GM21576 (cell line): ENCODE measurements at regions not wholly inside any gene's neighbourhood (a gene's known extent, or its start where the extent isn't known, plus 50 kb on each side); places are given as distances from the start of the nearest gene placed in this dataset.

ENCODE experiments used
- ATAC-seq: cut with Tn5 transposase; IDR thresholded peaks from one replicate; pipeline ENCODE4 v1.9.1; 2021; ENCODE audit warnings: mild to moderate bottlenecking, moderate library complexity; ENCODE audit not compliant: unreplicated experiment

- ATAC-seq: no peak
Observed at GRCh38 chrX:42456176-42456700, 321.7 kb downstream of the PPP1R2C start.

GRCh38 chrX:42450228-42450627, 327.7 kb downstream of the PPP1R2C start:
- no peak for ATAC-seq

- ATAC-seq: no peak
Observed at GRCh38 chrX:42443267-42443666, 334.7 kb downstream of the PPP1R2C start.

- ATAC-seq: no peak
Observed at GRCh38 chrX:42442745-42443144, 335.2 kb downstream of the PPP1R2C start.

- ATAC-seq: no peak
Observed at GRCh38 chrX:42437211-42437610, 340.8 kb downstream of the PPP1R2C start.

- ATAC-seq: no peak
Observed at GRCh38 chrX:42434458-42435166, 343.4 kb downstream of the PPP1R2C start.

- ATAC-seq: no peak
Observed at GRCh38 chrX:42432552-42432951, 345.4 kb downstream of the PPP1R2C start.

GRCh38 chrX:42422961-42423360, 355.0 kb downstream of the PPP1R2C start:
- ATAC-seq: no peak

GRCh38 chrX:42420426-42420825, 357.5 kb downstream of the PPP1R2C start:
- ATAC-seq: no peak

- ATAC-seq: no peak
Observed at GRCh38 chrX:42415636-42416035, 362.3 kb downstream of the PPP1R2C start.

- no peak for ATAC-seq
Observed at GRCh38 chrX:42414057-42414456, 363.9 kb downstream of the PPP1R2C start.

GRCh38 chrX:42399632-42400024, 378.3 kb downstream of the PPP1R2C start:
- ATAC-seq: no peak

GRCh38 chrX:42398967-42399631, 378.9 kb downstream of the PPP1R2C start:
- no peak for ATAC-seq

- no peak for ATAC-seq
Observed at GRCh38 chrX:42396136-42396535, 381.8 kb downstream of the PPP1R2C start.

GRCh38 chrX:42392846-42393245, 385.1 kb downstream of the PPP1R2C start:
- no peak for ATAC-seq

GRCh38 chrX:42386681-42387080, 391.3 kb downstream of the PPP1R2C start:
- ATAC-seq: no peak

GRCh38 chrX:42385730-42386129, 392.2 kb downstream of the PPP1R2C start:
- ATAC-seq: no peak

- no peak for ATAC-seq
Observed at GRCh38 chrX:42384956-42385355, 393.0 kb downstream of the PPP1R2C start.

GRCh38 chrX:42378857-42379256, 399.1 kb downstream of the PPP1R2C start:
- ATAC-seq: no peak

- ATAC-seq: no peak
Observed at GRCh38 chrX:42375086-42375485, 402.9 kb downstream of the PPP1R2C start.

- ATAC-seq: no peak
Observed at GRCh38 chrX:42366181-42366580, 411.8 kb downstream of the PPP1R2C start.

GRCh38 chrX:42362219-42362618, 415.7 kb downstream of the PPP1R2C start:
- ATAC-seq: no peak
